ENCODE measurements at regions not wholly inside any gene's neighbourhood (a gene's known extent, or its start where the extent isn't known, plus 50 kb on each side); places are given as distances from the start of the nearest gene placed in this dataset.

DNA sequence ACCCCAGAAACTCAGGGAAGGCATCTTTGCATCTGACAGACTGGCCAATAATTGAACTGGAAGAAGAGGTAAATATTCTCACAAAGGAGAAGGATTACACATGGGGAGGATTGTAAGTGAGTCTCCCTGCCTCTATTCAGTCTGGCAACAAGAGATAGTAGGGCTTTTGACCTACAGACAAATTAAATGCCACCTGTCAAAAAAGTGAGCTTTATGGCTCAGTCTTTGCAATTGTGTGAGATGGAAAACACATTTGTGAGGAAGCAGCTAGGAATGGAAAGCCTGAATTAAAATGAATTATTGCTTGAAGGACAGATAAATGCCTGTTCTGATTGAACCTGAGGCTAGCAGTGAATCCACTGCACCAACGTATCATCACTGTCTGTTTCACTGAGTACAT lies 173.3 kb upstream of the GOLIM4 start:
- TF ChIP-seq, protein P1, sequence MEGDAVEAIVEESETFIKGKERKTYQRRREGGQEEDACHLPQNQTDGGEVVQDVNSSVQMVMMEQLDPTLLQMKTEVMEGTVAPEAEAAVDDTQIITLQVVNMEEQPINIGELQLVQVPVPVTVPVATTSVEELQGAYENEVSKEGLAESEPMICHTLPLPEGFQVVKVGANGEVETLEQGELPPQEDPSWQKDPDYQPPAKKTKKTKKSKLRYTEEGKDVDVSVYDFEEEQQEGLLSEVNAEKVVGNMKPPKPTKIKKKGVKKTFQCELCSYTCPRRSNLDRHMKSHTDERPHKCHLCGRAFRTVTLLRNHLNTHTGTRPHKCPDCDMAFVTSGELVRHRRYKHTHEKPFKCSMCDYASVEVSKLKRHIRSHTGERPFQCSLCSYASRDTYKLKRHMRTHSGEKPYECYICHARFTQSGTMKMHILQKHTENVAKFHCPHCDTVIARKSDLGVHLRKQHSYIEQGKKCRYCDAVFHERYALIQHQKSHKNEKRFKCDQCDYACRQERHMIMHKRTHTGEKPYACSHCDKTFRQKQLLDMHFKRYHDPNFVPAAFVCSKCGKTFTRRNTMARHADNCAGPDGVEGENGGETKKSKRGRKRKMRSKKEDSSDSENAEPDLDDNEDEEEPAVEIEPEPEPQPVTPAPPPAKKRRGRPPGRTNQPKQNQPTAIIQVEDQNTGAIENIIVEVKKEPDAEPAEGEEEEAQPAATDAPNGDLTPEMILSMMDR (IDR thresholded peaks at IDR 0.05), result no peak
- no peak for TF ChIP-seq POLR2A (IDR thresholded peaks at IDR 0.05)

Measured in thyroid gland (tissue), 4 donors.